HCT116 (cell line): ENCODE measurements at regions not wholly inside any gene's neighbourhood (a gene's known extent, or its start where the extent isn't known, plus 50 kb on each side); places are given as distances from the start of the nearest gene placed in this dataset.
A peak's percentile ranks its signal among the peaks of the same experiment; 100 is the strongest.

ENCODE experiments used
- ATAC-seq: fragments of 200-7000 bp; cut with Tn5 transposase; 2 replicates; pipeline ENCODE4 v1.9.1; 2020; ENCODE audit warnings: mild to moderate bottlenecking, moderate library complexity
- BruUV-seq: library from RNA; stranded (reverse); fragments of 400-500 nt; replicated peaks from 2 replicates; lab custom pipeline; 2021; lab: Mats Ljungman, UMichigan
- CTCF ChIA-PET: fragments of 300-600 bp; sonication (Branson Sonifier 250); formaldehyde crosslinking; loops from one replicate; lab custom pipeline; 2021; ENCODE audit warnings: antibody characterized with exemption; lab: Charles Lee
- POLR2A ChIA-PET: fragments of 300-600, 350-600 bp; sonication (Branson Sonifier 250); formaldehyde crosslinking; loops from one replicate; lab custom pipeline; 2021; ENCODE audit warnings: antibody characterized with exemption; lab: Charles Lee
- RAD21 ChIA-PET, 2 experiments: fragments of 300-600 bp; sonication (Branson Sonifier 250); formaldehyde crosslinking; loops; one replicate each; lab custom pipeline; 2023; ENCODE audit warnings: low total read pairs in 2 of 2; ENCODE audit not compliant: uncharacterized antibody in 2 of 2, unreplicated experiment in 2 of 2, low non-redundant PET in 1 of 2; lab: Charles Lee
- DNase-seq: peaks from one replicate; pipeline ENCODE4 v3.0.0-alpha.2; 2010; ENCODE audit warnings: low read depth, low spot score
- H2AFZ ChIP-seq: fragments of 200-600 bp; shearing (Covaris generic), sonication (generic); 2 replicates; pipeline ENCODE4 v1.6.1; 2017; ENCODE audit warnings: low read depth, mixed run types, mixed read lengths, antibody characterized with exemption, low read length; ENCODE audit not compliant: poor library complexity, severe bottlenecking
- H3K27ac ChIP-seq: 2 replicates; pipeline ENCODE4 v1.5.1; 2012; ENCODE audit warnings: low read depth, low read length
- H3K27me3 ChIP-seq: fragments of 200-600 bp; sonication (generic); 2 replicates; pipeline ENCODE4 v1.6.1; 2016; ENCODE audit warnings: mixed run types, low read length, mixed read lengths; ENCODE audit not compliant: insufficient read depth
- H3K36me3 ChIP-seq, 2 experiments: fragments of 200-500 bp in 1 of 2; fragments of 200-600 bp in 1 of 2; sonication (Bioruptor generic) in 1 of 2; sonication (generic) in 1 of 2; 2 replicates each; pipeline versions ENCODE4 v1.5.1 to v1.6.1; 2014 to 2016; ENCODE audit warnings: low read length in 2 of 2, inconsistent platforms in 1 of 2, mixed read lengths in 1 of 2, mixed run types in 1 of 2; ENCODE audit not compliant: insufficient read depth in 2 of 2, control insufficient read depth in 1 of 2
- H3K4me1 ChIP-seq, 2 experiments: fragments of 200-600 bp in 1 of 2; sonication (generic) in 1 of 2; 2 replicates each; pipeline versions ENCODE4 v1.5.1 to v1.6.1; 2012 to 2017; ENCODE audit warnings: low read length in 2 of 2, inconsistent platforms in 1 of 2, mild to moderate bottlenecking in 1 of 2, mixed read lengths in 1 of 2, mixed run types in 1 of 2, moderate library complexity in 1 of 2; ENCODE audit not compliant: insufficient read depth in 2 of 2, control insufficient read depth in 1 of 2
- H3K4me2 ChIP-seq: fragments of 200-600 bp; sonication (generic); 2 replicates; pipeline ENCODE4 v1.6.1; 2017; ENCODE audit warnings: mixed run types, low read length, mixed read lengths
- H3K4me3 ChIP-seq, 2 experiments: fragments of 200-600 bp in 1 of 2; sonication (generic) in 1 of 2; replicated peaks in 1 of 2; 2 replicates each; pipeline ENCODE4 v1.5.1; 2011 to 2016; ENCODE audit warnings: low read length in 2 of 2, control low read depth in 1 of 2, low read depth in 1 of 2, mild to moderate bottlenecking in 1 of 2, mixed read lengths in 1 of 2, mixed run types in 1 of 2
- H3K79me2 ChIP-seq: fragments of 200-600 bp; sonication (generic); 2 replicates; pipeline ENCODE4 v1.6.1; 2017; ENCODE audit warnings: mild to moderate bottlenecking, mixed run types, low read length, moderate library complexity, mixed read lengths; ENCODE audit not compliant: insufficient read depth
- H3K9ac ChIP-seq: fragments of 200-600 bp; sonication (generic); 2 replicates; pipeline ENCODE4 v1.6.1; 2016; ENCODE audit warnings: low read length, mixed read lengths
- H3K9me2 ChIP-seq: fragments of 200-600 bp; sonication (generic), shearing (Covaris generic); 2 replicates; pipeline ENCODE4 v1.6.1; 2017; ENCODE audit warnings: mixed run types, mild to moderate bottlenecking, moderate library complexity; ENCODE audit not compliant: insufficient read depth
- H3K9me3 ChIP-seq, 2 experiments: fragments of 200-500 bp in 1 of 2; fragments of 200-600 bp in 1 of 2; sonication (Bioruptor generic) in 1 of 2; sonication (generic) in 1 of 2; 2 replicates each; pipeline ENCODE4 v1.6.1; 2014 to 2017; ENCODE audit warnings: low read length in 2 of 2, mixed read lengths in 2 of 2, inconsistent platforms in 1 of 2, low read depth in 1 of 2, mild to moderate bottlenecking in 1 of 2, mixed run types in 1 of 2, moderate library complexity in 1 of 2; ENCODE audit not compliant: control insufficient read depth in 1 of 2, insufficient read depth in 1 of 2
- H4K20me1 ChIP-seq: fragments of 200-600 bp; sonication (generic), shearing (Covaris generic); 2 replicates; pipeline ENCODE4 v1.6.1; 2017; ENCODE audit warnings: mixed run types, mild to moderate bottlenecking, moderate library complexity; ENCODE audit not compliant: insufficient read depth
- CEBPB ChIP-seq: IDR thresholded peaks from 2 replicates; pipeline ENCODE4 v1.6.1; 2012; ENCODE audit warnings: low read depth
- JUND ChIP-seq: IDR thresholded peaks from 2 replicates; pipeline ENCODE4 v1.6.1; 2012
- POLR2AphosphoS5 ChIP-seq: IDR thresholded peaks from 2 replicates; pipeline ENCODE4 v1.6.1; 2011; ENCODE audit warnings: mild to moderate bottlenecking, low read depth, low read length, moderate library complexity
- RAD21 ChIP-seq: IDR thresholded peaks from 2 replicates; pipeline ENCODE4 v1.6.1; 2012; ENCODE audit warnings: low read depth, mild to moderate bottlenecking
- SIN3A ChIP-seq: IDR thresholded peaks from 2 replicates; pipeline ENCODE4 v1.6.1; 2012; ENCODE audit warnings: low read depth
- TCF7L2 ChIP-seq: IDR thresholded peaks from 2 replicates; pipeline ENCODE4 v1.7.0; 2011; ENCODE audit warnings: borderline replicate concordance, inconsistent platforms; ENCODE audit not compliant: insufficient read depth, insufficient read length; ENCODE audit errors: extremely low read depth
- intact Hi-C: fragments of 100-400 bp; cut with micrococcal nuclease; formaldehyde crosslinking; loops from 2 replicates; pipeline ENCODE4 v1.10.0; 2022

GRCh38 chr4:101398807-101399206, 51.5 kb upstream of the PPP3CA start:
- H3K79me2 ChIP-seq = no peaks in the 10 kb centered on the region
- ChIA-PET CTCF (no interaction called here), POLR2A (no interaction called here), RAD21 (no interaction called here)
- peaks cover under 1 to 5% of the 10 kb centered on the region in 2 experiments; a peak in 3 of 4 replicates for H3K4me1 ChIP-seq
- peak overlapping the region; percentile 35 for H2AFZ ChIP-seq
- no peak for ATAC-seq
- no peaks in the 10 kb centered on the region for H3K27me3 ChIP-seq
- no peaks in the 10 kb centered on the region for H4K20me1 ChIP-seq
- no peak overlapping the region for H3K4me3 ChIP-seq
- no peaks in the 10 kb centered on the region for H3K9me3 ChIP-seq
- H3K36me3 ChIP-seq = no peaks in the 10 kb centered on the region
- no peak overlapping the region for H3K9ac ChIP-seq
- no peak overlapping the region for H3K4me2 ChIP-seq
- no TSS peak for BruUV-seq
- TF ChIP-seq POLR2AphosphoS5 = no peak
- TF ChIP-seq TCF7L2 = no peak
- no peak for TF ChIP-seq RAD21
- no peak for TF ChIP-seq SIN3A
- no peak for TF ChIP-seq CEBPB
- TF ChIP-seq JUND = no peak
- intact Hi-C loops = no loop called here
- H3K9me2 ChIP-seq = peaks cover 4% of the 10 kb centered on the region; the same call in 1 of the 2 replicates
- H3K27ac ChIP-seq = no peak overlapping the region
- no peak for DNase-seq
